ENCODE measurements at regions not wholly inside any gene's neighbourhood (a gene's known extent, or its start where the extent isn't known, plus 50 kb on each side); places are given as distances from the start of the nearest gene placed in this dataset.

- no peaks in the 10 kb centered on the region for H3K36me3 Mint-ChIP-seq (ENCODE audit: low read depth)
Observed at GRCh38 chr21:45338311-45339017, 50.8 kb upstream of the POFUT2 start.

DNA sequence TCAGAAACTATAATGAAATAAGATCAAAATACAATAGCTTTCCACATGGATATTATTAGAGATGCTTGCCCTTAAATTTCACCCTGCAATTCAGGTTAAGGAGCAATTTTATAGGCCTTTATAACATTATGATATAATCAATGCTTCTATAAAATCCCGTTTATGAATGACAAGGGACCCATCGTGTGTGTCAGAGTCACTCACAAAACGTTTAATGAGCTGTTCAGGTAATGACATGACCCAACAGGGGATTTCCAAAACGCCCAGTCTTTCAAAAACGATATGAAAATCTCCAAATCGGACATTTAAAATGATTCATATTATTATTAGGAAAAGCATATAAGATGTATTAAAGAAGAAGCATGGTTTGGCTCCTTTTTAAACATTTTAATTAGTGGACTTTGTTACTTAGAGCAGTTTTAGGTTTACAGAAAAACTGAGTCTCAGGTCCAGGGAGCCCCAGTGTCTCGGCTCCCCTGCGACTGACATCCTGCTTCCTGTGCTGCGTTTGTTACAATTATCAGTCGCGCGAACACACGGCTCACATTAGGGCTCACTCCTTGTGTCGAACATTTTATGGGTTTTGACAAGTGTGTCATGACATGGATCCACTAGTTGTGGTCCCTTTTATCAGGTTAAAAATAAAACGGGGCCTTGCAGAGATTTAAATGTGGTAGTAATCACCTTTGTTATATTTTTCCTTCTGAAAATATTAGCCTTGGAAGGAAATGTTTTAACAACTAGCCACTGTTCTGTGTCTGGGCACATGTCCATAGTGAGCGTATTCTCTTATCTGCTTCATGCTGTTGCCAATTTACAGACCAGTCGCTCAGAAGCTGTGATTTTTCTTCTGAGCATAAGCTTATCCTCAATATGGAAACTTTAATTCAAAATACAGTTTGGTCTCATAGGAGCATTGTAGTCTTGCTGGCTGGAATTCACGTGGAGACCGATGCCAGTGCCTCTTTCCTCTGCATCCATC lies 52.0 kb upstream of the POFUT2 start:
- H3K27ac Mint-ChIP-seq: no peak overlapping the region
- H3K36me3 Mint-ChIP-seq (ENCODE audit: low read depth): no peaks in the 10 kb centered on the region
- no peaks in the 10 kb centered on the region for H3K9me3 Mint-ChIP-seq
- no peak overlapping the region for H3K4me3 Mint-ChIP-seq
- peak; percentile 70 for ATAC-seq (replicated peaks)
- H3K4me1 Mint-ChIP-seq: no peaks in the 10 kb centered on the region
- peaks cover 11% of the 10 kb centered on the region for H3K27me3 Mint-ChIP-seq

More at GRCh38 chr21:45338311-45339017, 50.8 kb upstream of the POFUT2 start:
- Mint-ChIP-seq H3K4me1 (no peaks in the 10 kb centered on the region), H3K9me3 (no peaks in the 10 kb centered on the region), H3K27me3 (peaks cover 10% of the 10 kb centered on the region), H3K27ac (no peak overlapping the region), H3K4me3 (no peak overlapping the region)
- no peak for ATAC-seq (replicated peaks)

GRCh38 chr21:45340515-45340914 lies 52.8 kb upstream of the POFUT2 start:
- Mint-ChIP-seq H3K36me3 (ENCODE audit: low read depth) (no peaks in the 10 kb centered on the region), H3K9me3 (no peaks in the 10 kb centered on the region), H3K27me3 (peaks cover 13% of the 10 kb centered on the region), H3K27ac (no peak overlapping the region), H3K4me3 (no peak overlapping the region), H3K4me1 (no peaks in the 10 kb centered on the region)
- ATAC-seq (replicated peaks): no peak

DNA sequence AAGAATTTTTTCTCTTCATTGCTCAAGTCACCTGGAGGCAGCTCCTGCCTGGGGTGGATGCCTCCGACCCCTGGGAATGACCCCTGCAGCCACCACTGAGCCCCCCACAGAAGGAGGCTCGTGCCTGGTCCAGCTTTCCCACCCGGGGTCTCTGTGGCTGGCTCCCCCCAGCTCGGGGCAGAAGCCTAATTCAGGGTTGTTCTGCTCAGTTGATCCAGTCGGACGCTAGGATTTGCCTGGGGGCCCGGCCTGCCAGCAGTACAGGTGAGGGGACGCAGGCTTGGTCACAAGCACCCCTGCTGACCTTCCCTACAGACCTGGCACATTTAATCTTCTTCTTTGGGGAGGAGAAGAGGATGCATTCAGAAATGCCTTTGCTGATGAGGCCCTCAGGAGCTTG lies 53.6 kb upstream of the POFUT2 start:
- ATAC-seq (replicated peaks): no peak
- H3K36me3 Mint-ChIP-seq (ENCODE audit: low read depth): no peaks in the 10 kb centered on the region
- no peak overlapping the region for H3K4me3 Mint-ChIP-seq
- H3K9me3 Mint-ChIP-seq: no peaks in the 10 kb centered on the region
- H3K27ac Mint-ChIP-seq: no peak overlapping the region
- H3K27me3 Mint-ChIP-seq: peaks cover 13% of the 10 kb centered on the region
- H3K4me1 Mint-ChIP-seq: no peaks in the 10 kb centered on the region

GRCh38 chr21:45341779-45342178 lies 54.1 kb upstream of the POFUT2 start:
- no peak for ATAC-seq (replicated peaks)
- Mint-ChIP-seq H3K36me3 (ENCODE audit: low read depth) (no peaks in the 10 kb centered on the region), H3K27me3 (peaks cover 13% of the 10 kb centered on the region)

DNA sequence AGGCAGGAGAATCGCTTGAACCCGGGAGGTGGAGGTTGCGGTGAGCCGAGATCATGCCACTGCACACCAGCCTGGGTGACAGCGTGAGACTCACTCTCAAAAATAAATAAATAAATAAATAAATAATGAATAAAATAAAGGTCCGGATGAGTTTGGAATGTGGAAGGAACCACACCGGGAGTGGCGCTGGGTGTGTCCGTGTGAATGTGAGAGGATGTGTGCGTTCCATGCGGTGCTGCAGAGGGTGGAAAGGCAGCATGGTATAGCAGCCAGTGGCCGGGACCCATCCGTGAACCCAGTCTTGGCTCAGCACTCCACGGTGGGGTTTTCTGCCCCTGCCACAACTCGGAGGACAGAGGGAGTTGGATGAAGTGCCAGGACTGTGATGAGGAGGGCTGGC lies 56.2 kb upstream of the POFUT2 start:
- Mint-ChIP-seq H3K9me3 (no peaks in the 10 kb centered on the region), H3K27ac (no peak overlapping the region), H3K36me3 (ENCODE audit: low read depth) (no peaks in the 10 kb centered on the region), H3K27me3 (peaks cover 13% of the 10 kb centered on the region), H3K4me3 (no peak overlapping the region), H3K4me1 (no peaks in the 10 kb centered on the region)
- no peak for ATAC-seq (replicated peaks)

More at GRCh38 chr21:45341779-45342178, 54.1 kb upstream of the POFUT2 start:
- Mint-ChIP-seq H3K9me3 (no peaks in the 10 kb centered on the region), H3K4me3 (no peak overlapping the region), H3K27ac (no peak overlapping the region), H3K4me1 (no peaks in the 10 kb centered on the region)

DNA sequence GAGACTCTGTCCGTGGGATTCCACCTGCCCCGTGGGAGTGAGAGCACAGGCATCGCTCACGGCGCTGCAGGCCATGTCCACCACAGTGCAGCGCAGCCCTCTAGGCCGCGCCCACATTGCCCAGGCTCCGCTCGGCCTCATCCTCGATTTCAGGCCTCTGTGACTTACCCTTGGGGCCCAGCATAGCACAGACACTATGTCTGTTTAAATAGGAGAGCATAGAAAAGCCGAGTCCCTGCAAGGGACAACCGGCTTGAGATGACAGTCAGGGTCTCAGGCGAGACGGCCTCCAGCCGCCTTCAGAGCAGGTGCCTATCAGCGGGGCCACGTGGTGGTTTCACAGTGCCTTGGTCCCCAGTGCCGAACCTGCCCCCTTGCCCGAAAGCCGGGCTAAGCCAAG lies 56.9 kb upstream of the POFUT2 start:
- Mint-ChIP-seq H3K9me3 (no peaks in the 10 kb centered on the region), H3K27ac (no peak overlapping the region), H3K27me3 (peaks cover 13% of the 10 kb centered on the region), H3K4me3 (no peak overlapping the region), H3K36me3 (ENCODE audit: low read depth) (no peaks in the 10 kb centered on the region), H3K4me1 (no peaks in the 10 kb centered on the region)
- no peak for ATAC-seq (replicated peaks)

DNA sequence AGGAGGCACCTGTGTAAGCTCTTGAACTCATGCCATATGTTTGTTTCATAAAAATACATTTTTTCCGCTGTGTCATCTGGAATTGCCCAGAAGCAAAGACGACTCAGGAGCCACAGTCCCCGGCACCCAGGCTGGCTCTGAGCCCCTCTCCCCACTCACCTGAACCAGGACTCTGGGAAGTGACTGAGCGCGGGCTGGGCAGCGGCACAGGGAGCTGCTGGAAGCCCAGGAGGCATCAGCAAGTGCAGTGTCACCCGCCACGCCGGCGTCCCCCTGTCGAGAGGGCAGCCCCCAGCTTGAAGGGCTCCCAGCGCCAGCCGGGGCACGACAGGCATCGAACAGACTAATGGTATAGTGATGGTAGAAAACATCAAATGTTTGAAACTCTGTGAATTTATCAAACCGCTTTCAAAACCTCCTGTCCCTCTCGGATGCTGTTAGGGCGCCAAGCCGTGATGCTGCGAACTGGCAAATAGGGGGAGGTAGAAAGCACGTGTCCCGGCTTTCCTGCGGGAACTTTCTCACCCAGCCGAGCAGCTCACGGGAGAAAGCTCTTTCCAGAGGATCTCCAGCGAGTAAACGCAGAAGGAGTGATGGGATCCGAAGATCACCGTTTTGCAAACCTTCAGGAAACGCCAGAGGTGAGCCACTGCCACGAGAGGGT lies 57.8 kb upstream of the COL18A1 start:
- Mint-ChIP-seq H3K4me3 (no peak overlapping the region), H3K4me1 (no peaks in the 10 kb centered on the region), H3K27ac (no peak overlapping the region), H3K27me3 (peaks cover 3% of the 10 kb centered on the region), H3K9me3 (no peaks in the 10 kb centered on the region), H3K36me3 (ENCODE audit: low read depth) (no peaks in the 10 kb centered on the region)
- no peak for ATAC-seq (replicated peaks)

DNA sequence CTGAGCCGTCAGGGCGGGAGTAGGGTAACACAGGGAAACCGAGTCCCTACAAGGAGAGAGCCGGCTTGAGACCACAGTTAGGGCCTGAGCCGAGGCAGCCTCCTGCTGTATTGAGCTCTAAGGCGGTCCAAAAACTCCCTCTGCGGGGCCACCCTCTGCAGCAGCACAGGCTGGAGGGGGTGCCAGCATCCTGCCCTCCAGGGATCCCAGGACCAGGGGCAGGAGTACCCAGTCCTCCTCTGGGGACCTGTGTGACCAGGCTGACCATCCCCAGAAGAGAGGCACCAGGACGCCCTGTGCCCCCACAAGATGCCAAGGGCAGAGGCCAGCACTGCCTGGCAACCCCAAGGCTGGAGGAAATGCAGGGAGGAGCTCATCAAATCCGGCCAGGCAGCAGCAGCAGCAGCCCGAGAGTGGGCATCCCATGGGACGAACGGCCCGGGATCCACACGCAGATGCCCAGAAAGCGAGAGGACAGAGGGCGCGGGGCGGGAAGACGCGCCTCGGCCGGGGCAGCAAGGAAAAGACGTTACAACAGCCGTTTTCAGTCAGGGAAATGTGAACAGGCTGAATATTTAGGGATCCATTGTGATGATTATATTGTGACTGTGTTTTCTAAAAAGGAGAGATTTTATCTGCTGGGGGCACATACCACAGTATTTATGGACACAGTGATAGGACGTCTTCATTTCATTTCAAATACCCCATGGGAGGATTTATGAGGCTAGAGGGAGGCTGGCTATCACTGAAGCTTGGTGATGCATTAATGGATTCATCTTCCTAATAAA lies 57.1 kb upstream of the COL18A1 start:
- Mint-ChIP-seq H3K36me3 (ENCODE audit: low read depth) (no peaks in the 10 kb centered on the region), H3K27ac (no peak overlapping the region), H3K27me3 (peaks cover 3% of the 10 kb centered on the region), H3K9me3 (no peaks in the 10 kb centered on the region), H3K4me3 (no peak overlapping the region), H3K4me1 (no peaks in the 10 kb centered on the region)
- ATAC-seq (replicated peaks): no peak

DNA sequence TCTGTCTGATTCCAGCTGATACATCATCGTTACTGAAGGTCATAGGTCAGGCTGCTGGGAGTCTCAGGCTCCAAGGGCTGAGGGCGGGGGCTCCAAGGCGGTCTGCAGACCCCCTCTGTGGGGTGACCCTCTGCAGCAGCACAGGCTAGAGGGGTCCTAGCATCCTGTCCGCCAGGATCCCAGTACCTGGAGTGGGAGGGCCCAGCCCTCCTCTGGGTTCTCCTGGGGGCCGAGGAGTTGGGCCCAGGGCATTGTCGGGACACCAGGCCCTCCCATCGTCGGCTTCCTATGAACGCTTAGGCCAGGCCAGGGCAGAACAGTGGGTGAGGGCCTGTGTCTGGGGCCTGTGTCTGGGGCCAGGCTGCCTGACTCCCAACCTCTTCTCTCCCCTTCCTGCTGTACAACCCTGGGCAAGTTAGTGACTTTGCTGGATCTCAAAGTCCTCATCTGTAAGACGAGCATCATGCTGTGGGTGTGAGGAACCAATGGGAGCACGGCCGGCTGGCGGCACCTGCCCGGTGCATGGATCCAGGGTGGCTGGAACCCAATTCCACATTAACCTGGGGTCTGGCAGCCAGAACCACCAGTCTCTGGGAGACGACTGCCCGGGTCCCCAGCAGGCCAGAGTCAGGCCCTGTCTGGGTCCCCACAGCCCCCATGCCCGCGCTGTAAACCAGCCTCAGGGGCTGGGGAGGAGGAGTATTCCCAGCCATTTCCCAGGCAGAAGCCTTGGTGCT lies 56.2 kb upstream of the COL18A1 start:
- peaks cover 3% of the 10 kb centered on the region for H3K27me3 Mint-ChIP-seq
- H3K9me3 Mint-ChIP-seq: no peaks in the 10 kb centered on the region
- H3K27ac Mint-ChIP-seq: no peak overlapping the region
- no peaks in the 10 kb centered on the region for H3K4me1 Mint-ChIP-seq
- ATAC-seq (replicated peaks): no peak
- H3K36me3 Mint-ChIP-seq (ENCODE audit: low read depth): no peaks in the 10 kb centered on the region
- H3K4me3 Mint-ChIP-seq: no peak overlapping the region

DNA sequence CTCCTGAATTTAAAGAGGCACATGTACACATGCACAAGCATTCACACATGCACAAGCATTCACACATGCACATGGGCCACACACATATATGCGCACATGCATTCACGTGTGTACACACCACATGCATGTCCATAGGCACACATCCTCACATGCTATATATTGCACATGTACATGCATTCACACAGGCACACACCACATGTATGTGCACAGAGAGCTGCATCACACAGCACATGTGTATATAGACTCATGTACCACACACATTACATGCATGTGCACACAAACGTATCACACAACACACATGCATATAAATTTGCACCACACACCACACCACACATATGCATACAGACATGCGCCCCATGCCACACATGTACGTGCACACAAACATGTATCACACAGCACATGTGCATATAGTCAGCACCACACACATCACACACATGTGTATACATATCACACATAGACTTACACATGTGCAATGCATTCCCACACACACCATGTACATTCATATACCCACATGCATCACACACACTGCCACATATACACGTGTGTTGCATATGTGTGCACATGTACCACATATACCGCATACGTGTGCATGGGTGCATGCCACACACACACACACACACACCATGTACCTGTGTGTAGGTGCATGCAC lies 54.6 kb upstream of the COL18A1 start:
- no peaks in the 10 kb centered on the region for H3K4me1 Mint-ChIP-seq

DNA sequence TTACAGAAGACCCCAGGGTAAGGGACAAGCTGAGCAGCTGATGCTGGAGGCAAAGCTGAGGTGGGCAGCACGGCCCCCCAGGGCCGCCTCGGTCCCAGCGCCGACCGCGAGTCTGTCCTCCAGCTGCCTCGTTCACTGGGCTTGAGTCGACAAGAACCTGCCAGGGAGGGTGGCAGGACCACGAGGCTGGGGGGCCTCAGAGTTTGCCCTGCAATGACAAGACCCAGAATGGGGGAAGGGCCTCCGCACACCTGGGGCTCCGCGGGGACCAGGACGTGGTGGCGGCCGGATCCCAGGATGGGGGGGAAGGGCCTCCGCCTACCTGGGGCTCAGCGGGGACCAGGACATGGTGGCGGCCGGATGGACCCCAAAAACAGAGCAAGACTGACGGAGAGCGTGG lies 53.9 kb upstream of the COL18A1 start:
- ATAC-seq (replicated peaks): no peak
- H3K36me3 Mint-ChIP-seq (ENCODE audit: low read depth): no peaks in the 10 kb centered on the region
- peaks cover 6% of the 10 kb centered on the region for H3K27me3 Mint-ChIP-seq
- H3K4me1 Mint-ChIP-seq: no peaks in the 10 kb centered on the region
- H3K27ac Mint-ChIP-seq: no peak overlapping the region
- H3K4me3 Mint-ChIP-seq: no peak overlapping the region
- no peaks in the 10 kb centered on the region for H3K9me3 Mint-ChIP-seq

More for the DNA sequence above, 54.6 kb upstream of the COL18A1 start:
- no peaks in the 10 kb centered on the region for H3K9me3 Mint-ChIP-seq
- no peaks in the 10 kb centered on the region for H3K27me3 Mint-ChIP-seq
- no peaks in the 10 kb centered on the region for H3K36me3 Mint-ChIP-seq (ENCODE audit: low read depth)
- no peak overlapping the region for H3K27ac Mint-ChIP-seq
- H3K4me3 Mint-ChIP-seq: no peak overlapping the region
- ATAC-seq (replicated peaks): no peak

All from activated T-helper 17 cell treated with anti-CD3 and anti-CD28 coated beads, Interleukin-2, amount 50 U/mL, for 72 hours (primary cell).